HL-60 (cell line): ENCODE measurements at regions not wholly inside any gene's neighbourhood (a gene's known extent, or its start where the extent isn't known, plus 50 kb on each side); places are given as distances from the start of the nearest gene placed in this dataset.

Experiments used
- DNase-seq, 2 experiments: peaks; one replicate each; pipeline ENCODE4 v3.0.0-alpha.2; 2010 to 2020; ENCODE audit warnings: low read depth in 1 of 2, low spot score in 1 of 2
- H3K27ac ChIP-seq: fragments of 250-450 bp; sonication (Bioruptor Pico); replicated peaks from 2 replicates; pipeline ENCODE4 v1.5.1; 2020; ENCODE audit warnings: mild to moderate bottlenecking, moderate library complexity
- H3K27me3 ChIP-seq: fragments of 250-450 bp; sonication (Bioruptor Pico); 2 replicates; pipeline ENCODE4 v1.5.1; 2021; ENCODE audit warnings: mild to moderate bottlenecking, moderate library complexity; ENCODE audit not compliant: insufficient read depth, poor library complexity, severe bottlenecking
- H3K4me3 ChIP-seq: replicated peaks from 2 replicates; pipeline ENCODE4 v1.5.1; 2011; ENCODE audit warnings: mild to moderate bottlenecking, control low read depth, low read length; ENCODE audit not compliant: insufficient read depth
- CTCF ChIP-seq: IDR thresholded peaks from one replicate; pipeline ENCODE4 v1.5.1; 2011; ENCODE audit warnings: low read length, control low read depth, inconsistent platforms; ENCODE audit not compliant: insufficient read depth
- GABPA ChIP-seq: IDR thresholded peaks from 2 replicates; pipeline ENCODE4 v1.6.1; 2012; ENCODE audit warnings: low read depth
- POLR2AphosphoS5 ChIP-seq: IDR thresholded peaks from 2 replicates; pipeline ENCODE4 v1.6.1; 2012; ENCODE audit warnings: low read depth
- SPI1 ChIP-seq: IDR thresholded peaks from 2 replicates; pipeline ENCODE4 v1.6.1; 2012; ENCODE audit warnings: low read depth, mild to moderate bottlenecking, borderline replicate concordance
- TF ChIP-seq, protein P1 (sequence below): IDR thresholded peaks from 2 replicates; pipeline ENCODE4 v1.6.1; 2012; ENCODE audit warnings: low read depth; ENCODE audit not compliant: insufficient replicate concordance

GRCh38 chr5:3414371-3414770, 181.3 kb upstream of the IRX1 start:
- TF ChIP-seq CTCF (no peak), POLR2AphosphoS5 (no peak), SPI1 (no peak), GABPA (no peak)
- TF ChIP-seq, protein P1, sequence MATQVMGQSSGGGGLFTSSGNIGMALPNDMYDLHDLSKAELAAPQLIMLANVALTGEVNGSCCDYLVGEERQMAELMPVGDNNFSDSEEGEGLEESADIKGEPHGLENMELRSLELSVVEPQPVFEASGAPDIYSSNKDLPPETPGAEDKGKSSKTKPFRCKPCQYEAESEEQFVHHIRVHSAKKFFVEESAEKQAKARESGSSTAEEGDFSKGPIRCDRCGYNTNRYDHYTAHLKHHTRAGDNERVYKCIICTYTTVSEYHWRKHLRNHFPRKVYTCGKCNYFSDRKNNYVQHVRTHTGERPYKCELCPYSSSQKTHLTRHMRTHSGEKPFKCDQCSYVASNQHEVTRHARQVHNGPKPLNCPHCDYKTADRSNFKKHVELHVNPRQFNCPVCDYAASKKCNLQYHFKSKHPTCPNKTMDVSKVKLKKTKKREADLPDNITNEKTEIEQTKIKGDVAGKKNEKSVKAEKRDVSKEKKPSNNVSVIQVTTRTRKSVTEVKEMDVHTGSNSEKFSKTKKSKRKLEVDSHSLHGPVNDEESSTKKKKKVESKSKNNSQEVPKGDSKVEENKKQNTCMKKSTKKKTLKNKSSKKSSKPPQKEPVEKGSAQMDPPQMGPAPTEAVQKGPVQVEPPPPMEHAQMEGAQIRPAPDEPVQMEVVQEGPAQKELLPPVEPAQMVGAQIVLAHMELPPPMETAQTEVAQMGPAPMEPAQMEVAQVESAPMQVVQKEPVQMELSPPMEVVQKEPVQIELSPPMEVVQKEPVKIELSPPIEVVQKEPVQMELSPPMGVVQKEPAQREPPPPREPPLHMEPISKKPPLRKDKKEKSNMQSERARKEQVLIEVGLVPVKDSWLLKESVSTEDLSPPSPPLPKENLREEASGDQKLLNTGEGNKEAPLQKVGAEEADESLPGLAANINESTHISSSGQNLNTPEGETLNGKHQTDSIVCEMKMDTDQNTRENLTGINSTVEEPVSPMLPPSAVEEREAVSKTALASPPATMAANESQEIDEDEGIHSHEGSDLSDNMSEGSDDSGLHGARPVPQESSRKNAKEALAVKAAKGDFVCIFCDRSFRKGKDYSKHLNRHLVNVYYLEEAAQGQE = no peak
- H3K27ac ChIP-seq = no peak overlapping the region
- H3K27me3 ChIP-seq = no peaks in the 10 kb centered on the region
- no peak for DNase-seq
- no peak overlapping the region for H3K4me3 ChIP-seq

DNA sequence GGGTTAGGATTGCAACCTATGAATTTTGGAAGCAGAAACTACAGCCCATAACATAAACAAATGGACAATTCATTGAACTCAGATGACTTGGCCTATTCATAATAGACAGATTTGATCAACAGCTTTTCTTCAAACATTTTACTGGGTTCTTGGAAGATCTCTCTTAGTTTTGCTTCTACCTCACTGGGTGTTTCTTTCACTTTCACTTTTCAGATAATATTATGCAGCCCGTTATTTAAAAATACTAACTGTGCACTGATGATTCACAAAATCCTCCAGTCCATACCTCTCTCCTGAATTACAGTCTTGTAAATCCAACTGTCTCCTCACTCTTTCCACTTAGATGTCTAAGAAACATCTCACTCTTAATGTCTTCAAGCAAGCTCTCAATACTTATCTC, 183.5 kb upstream of the IRX1 start:
- Histone ChIP-seq H3K27me3 (no peaks in the 10 kb centered on the region), H3K4me3 (no peak overlapping the region), H3K27ac (no peak overlapping the region)
- DNase-seq = no peak
- TF ChIP-seq CTCF = no peak
- TF ChIP-seq POLR2AphosphoS5 = no peak
- TF ChIP-seq GABPA = no peak
- TF ChIP-seq, protein P1 = no peak
- TF ChIP-seq SPI1 = no peak

DNA sequence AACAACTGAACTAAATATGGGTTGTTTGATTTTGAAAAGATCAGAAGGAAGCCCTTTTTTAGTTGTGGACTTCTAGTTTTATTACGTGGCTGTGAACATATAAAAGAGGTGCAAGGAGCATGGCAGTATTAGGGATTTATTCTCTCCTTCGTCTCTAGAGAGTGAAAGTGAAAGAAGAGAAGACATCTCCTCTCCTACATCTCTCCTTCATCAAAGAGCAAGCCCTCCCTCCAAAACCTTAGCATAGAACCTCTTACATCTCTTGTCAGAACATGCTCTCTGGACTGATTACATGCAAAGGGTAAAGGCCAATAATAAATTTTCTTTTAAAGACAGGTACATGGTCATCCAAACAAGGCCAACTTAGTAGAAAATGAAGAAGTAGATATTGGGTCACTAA, 184.3 kb upstream of the IRX1 start:
- no peak overlapping the region for H3K27ac ChIP-seq
- TF ChIP-seq CTCF (no peak), POLR2AphosphoS5 (no peak), GABPA (no peak), SPI1 (no peak)
- TF ChIP-seq, protein P1 = no peak
- no peak overlapping the region for H3K4me3 ChIP-seq
- no peak for DNase-seq
- no peaks in the 10 kb centered on the region for H3K27me3 ChIP-seq
